H1 (cell line): ENCODE measurements at regions not wholly inside any gene's neighbourhood (a gene's known extent, or its start where the extent isn't known, plus 50 kb on each side); places are given as distances from the start of the nearest gene placed in this dataset.

Source experiments
- CTCF ChIA-PET: fragments of 300-600 bp; sonication (Branson Sonifier 250); formaldehyde crosslinking; loops from one replicate; lab custom pipeline; 2021; ENCODE audit not compliant: partially characterized antibody; lab: Charles Lee
- POLR2A ChIA-PET: fragments of 300-600 bp; sonication (Branson Sonifier 250); formaldehyde crosslinking; loops from one replicate; lab custom pipeline; 2021; ENCODE audit warnings: inconsistent platforms; ENCODE audit not compliant: partially characterized antibody; lab: Charles Lee
- DNase-seq, 2 experiments: peaks; one replicate each; pipeline versions ENCODE4 v3.0.0 to v3.0.0-alpha.2; 2010 to 2022; ENCODE audit warnings: low spot score in 2 of 2, low read depth in 1 of 2, mixed read lengths in 1 of 2
- FAIRE-seq: peaks from 2 replicates; lab custom pipeline; 2011; peaks lifted over from hg19 to GRCh38; lab: Jason Lieb, UNC
- H2AFZ ChIP-seq: 2 replicates; pipeline ENCODE4 v1.8.1; 2012; ENCODE audit warnings: low read length, inconsistent platforms
- H2AK5ac ChIP-seq: 2 replicates; pipeline ENCODE4 v1.6.1; 2013; ENCODE audit warnings: low read depth, low read length
- H2BK120ac ChIP-seq: replicated peaks from 2 replicates; pipeline ENCODE3; 2013; ENCODE audit warnings: low read depth, low read length, inconsistent platforms
- H2BK12ac ChIP-seq: 2 replicates; pipeline ENCODE4 v1.6.1; 2013; ENCODE audit warnings: low read depth, low read length
- H2BK15ac ChIP-seq: 2 replicates; pipeline ENCODE4 v1.6.1; 2013; ENCODE audit warnings: low read length
- H2BK20ac ChIP-seq: 2 replicates; pipeline ENCODE4 v1.6.1; 2013; ENCODE audit warnings: low read length
- H2BK5ac ChIP-seq: 2 replicates; pipeline ENCODE4 v1.6.1; 2013; ENCODE audit warnings: low read depth, low read length
- H3K14ac ChIP-seq: 2 replicates; pipeline ENCODE4 v1.6.1; 2013; ENCODE audit warnings: inconsistent platforms; ENCODE audit not compliant: insufficient read length
- H3K18ac ChIP-seq: 2 replicates; pipeline ENCODE4 v1.6.1; 2013; ENCODE audit warnings: low read length; ENCODE audit errors: extremely low read depth
- H3K23ac ChIP-seq: 2 replicates; pipeline ENCODE4 v1.6.1; 2013; ENCODE audit warnings: inconsistent platforms; ENCODE audit not compliant: insufficient read length
- H3K23me2 ChIP-seq: 2 replicates; pipeline ENCODE4 v1.6.1; 2013; ENCODE audit warnings: low read depth, low read length
- H3K27ac ChIP-seq: 2 replicates; pipeline ENCODE4 v1.6.1; 2011; ENCODE audit warnings: low read depth, low read length, inconsistent platforms
- H3K27me3 ChIP-seq, 4 experiments: replicated peaks in 1 of 4; 1 replicate in 1 of 4; 2 replicates in 3 of 4; pipeline versions ENCODE4 v1.6.1 to v1.8.1; 2011 to 2013; ENCODE audit warnings: low read length in 3 of 4, mild to moderate bottlenecking in 3 of 4, inconsistent platforms in 2 of 4, mixed read lengths in 2 of 4, moderate library complexity in 1 of 4; ENCODE audit not compliant: control insufficient read depth in 3 of 4, insufficient read depth in 3 of 4; ENCODE audit errors: extremely low read depth in 1 of 4
- H3K36me3 ChIP-seq, 4 experiments: 2 replicates each; pipeline versions ENCODE4 v1.6.1 to v1.8.1; 2011 to 2013; ENCODE audit warnings: mild to moderate bottlenecking in 4 of 4, low read length in 3 of 4, moderate library complexity in 2 of 4, control low read depth in 1 of 4, inconsistent platforms in 1 of 4; ENCODE audit not compliant: insufficient read depth in 4 of 4, control insufficient read depth in 2 of 4
- H3K4ac ChIP-seq: replicated peaks from 2 replicates; pipeline ENCODE3; 2013; ENCODE audit warnings: low read length, low read depth, mixed read lengths, inconsistent platforms; ENCODE audit not compliant: insufficient read length
- H3K4me1 ChIP-seq, 4 experiments: replicated peaks in 1 of 4; 1 replicate in 1 of 4; 2 replicates in 3 of 4; pipeline versions ENCODE4 v1.6.1 to v1.8.1; 2011 to 2013; ENCODE audit warnings: low read length in 3 of 4, inconsistent platforms in 2 of 4, mixed read lengths in 1 of 4; ENCODE audit not compliant: insufficient read depth in 4 of 4, control insufficient read depth in 3 of 4
- H3K4me2 ChIP-seq, 2 experiments: 2 replicates each; pipeline versions ENCODE4 v1.6.1 to v1.8.1; 2011 to 2013; ENCODE audit warnings: low read depth in 2 of 2, low read length in 2 of 2, control low read depth in 1 of 2, inconsistent platforms in 1 of 2, mild to moderate bottlenecking in 1 of 2; ENCODE audit not compliant: insufficient read depth in 1 of 2
- H3K4me3 ChIP-seq, 4 experiments: fragments of 200-600, 300-600 bp in 1 of 4; sonication (generic), shearing (Covaris generic), sonication (Bioruptor Twin) in 1 of 4; 2 replicates each; pipeline versions ENCODE4 v1.5.1 to v1.8.1; 2011 to 2016; ENCODE audit warnings: low read length in 4 of 4, low read depth in 3 of 4, control low read depth in 2 of 4, inconsistent platforms in 2 of 4, mild to moderate bottlenecking in 2 of 4, mixed read lengths in 1 of 4, moderate library complexity in 1 of 4; ENCODE audit not compliant: insufficient read depth in 2 of 4; ENCODE audit errors: extremely low read depth in 1 of 4
- H3K56ac ChIP-seq: replicated peaks from 2 replicates; pipeline ENCODE3; 2013; ENCODE audit warnings: low read depth, mild to moderate bottlenecking, mixed read lengths, low read length, inconsistent platforms; ENCODE audit not compliant: insufficient read length
- H3K79me1 ChIP-seq: 2 replicates; pipeline ENCODE4 v1.6.1; 2013; ENCODE audit warnings: low read depth, low read length, control low read depth
- H3K79me2 ChIP-seq, 2 experiments: 2 replicates each; pipeline versions ENCODE4 v1.6.1 to v1.8.1; 2012 to 2013; ENCODE audit warnings: low read length in 2 of 2, mild to moderate bottlenecking in 2 of 2, inconsistent platforms in 1 of 2; ENCODE audit not compliant: insufficient read depth in 2 of 2, control insufficient read depth in 1 of 2
- H3K9ac ChIP-seq, 4 experiments: replicated peaks in 1 of 4; 1 replicate in 1 of 4; 2 replicates in 3 of 4; pipeline versions ENCODE4 v1.6.1 to v1.8.1; 2011 to 2013; ENCODE audit warnings: low read depth in 3 of 4, low read length in 3 of 4, control low read depth in 2 of 4, mild to moderate bottlenecking in 2 of 4, moderate library complexity in 2 of 4, inconsistent platforms in 1 of 4; ENCODE audit errors: extremely low read depth in 1 of 4
- H3K9me3 ChIP-seq, 2 experiments: 2 replicates each; pipeline versions ENCODE4 v1.6.1 to v1.8.1; 2012 to 2013; ENCODE audit warnings: mild to moderate bottlenecking in 2 of 2, moderate library complexity in 2 of 2, control low read depth in 1 of 2, inconsistent platforms in 1 of 2, low read depth in 1 of 2, low read length in 1 of 2, mixed read lengths in 1 of 2; ENCODE audit not compliant: insufficient read depth in 2 of 2
- H4K20me1 ChIP-seq, 2 experiments: replicated peaks in 1 of 2; 2 replicates each; pipeline versions ENCODE3 to v1.8.1; 2011 to 2013; ENCODE audit warnings: inconsistent platforms in 2 of 2, low read length in 2 of 2, mild to moderate bottlenecking in 1 of 2; ENCODE audit not compliant: insufficient read depth in 2 of 2, control insufficient read depth in 1 of 2
- H4K5ac ChIP-seq: 2 replicates; pipeline ENCODE4 v1.6.1; 2013; ENCODE audit warnings: low read length, low read depth, mixed read lengths, inconsistent platforms; ENCODE audit not compliant: insufficient read length
- H4K8ac ChIP-seq: 2 replicates; pipeline ENCODE4 v1.8.0; 2013; ENCODE audit warnings: mild to moderate bottlenecking, moderate library complexity, low read length, inconsistent platforms; ENCODE audit not compliant: insufficient read depth; ENCODE audit errors: extremely low read depth
- H4K91ac ChIP-seq: replicated peaks from 2 replicates; pipeline ENCODE3; 2013; ENCODE audit warnings: low read length, mixed read lengths, inconsistent platforms; ENCODE audit not compliant: insufficient read length
- BRCA1 ChIP-seq: IDR thresholded peaks from 2 replicates; pipeline ENCODE4 v1.6.1; 2012; ENCODE audit warnings: low read depth, low read length, improper control_type of control experiment
- WGBS, 2 experiments: shearing (Covaris generic) in 1 of 2; methylation state at CpG; one replicate each; pipeline versions ENCODE4 v1.1.6 to v1.1.7; 2013 to 2015; ENCODE audit warnings: low lambda C conversion rate in 2 of 2, mixed read lengths in 2 of 2, inconsistent platforms in 1 of 2, low coverage in 1 of 2, missing lambda C conversion rate in 1 of 2; ENCODE audit not compliant: insufficient replicate concordance in 2 of 2, insufficient coverage in 1 of 2, insufficient read length in 1 of 2; ENCODE audit errors: extremely low coverage in 1 of 2, missing lambda C conversion rate in 1 of 2; 5-methylcytosine and 5-hydroxymethylcytosine counted together

DNA sequence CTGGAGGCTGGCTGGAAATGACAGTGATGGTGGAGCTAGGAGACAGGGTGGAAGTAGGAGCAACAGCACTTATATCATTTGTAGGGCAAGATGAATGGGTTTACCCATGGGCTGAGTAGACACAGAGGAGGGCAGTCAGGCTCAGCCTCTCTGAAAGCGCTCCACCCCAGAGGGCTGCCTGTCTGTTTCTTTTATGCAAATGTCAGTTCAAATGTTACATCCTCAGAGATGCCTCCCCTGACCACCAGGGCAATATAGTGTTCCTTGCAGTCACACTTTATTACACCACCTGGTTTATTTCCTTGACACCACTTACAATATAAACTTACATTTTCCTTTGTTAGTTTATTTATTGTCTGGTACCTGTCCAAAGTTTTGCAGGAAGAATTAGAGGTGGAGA, 159.5 kb upstream of the IL12B start:
- Histone ChIP-seq H3K9ac (no peak overlapping the region), H4K20me1 (no peaks in the 10 kb centered on the region), H3K4me1 (no peaks in the 10 kb centered on the region), H2BK15ac (no peak overlapping the region), H3K79me2 (no peaks in the 10 kb centered on the region), H3K4me2 (no peak overlapping the region), H3K18ac (no peak overlapping the region), H3K36me3 (no peaks in the 10 kb centered on the region), H4K8ac (no peak overlapping the region), H3K23ac (no peak overlapping the region), H3K27ac (no peak overlapping the region), H2BK12ac (no peak overlapping the region), H3K4me3 (no peak overlapping the region), H2BK20ac (no peak overlapping the region), H3K79me1 (no peaks in the 10 kb centered on the region), H3K4ac (no peak overlapping the region), H4K91ac (no peak overlapping the region), H3K27me3 (no peaks in the 10 kb centered on the region), H2AFZ (no peak overlapping the region), H2AK5ac (no peak overlapping the region), H3K23me2 (no peaks in the 10 kb centered on the region; the same call in 1 of the 2 replicates), H4K5ac (no peak overlapping the region), H3K56ac (no peak overlapping the region), H2BK120ac (no peak overlapping the region), H2BK5ac (no peak overlapping the region), H3K14ac (no peak overlapping the region), H3K9me3 (no peaks in the 10 kb centered on the region; a peak in 1 of 4 replicates)
- 93% methylated on average over 1 of the region's 1 CpG; no CpG with 5 or more reads in 1 of the 2 experiments for WGBS, 2 experiments
- no peak for DNase-seq
- no peak for FAIRE-seq
- ChIA-PET POLR2A (no interaction called here), CTCF (interaction anchor here (1.2 to 1.4 kb wide), 3 partner anchors 14 to 475 kb away, joined by 3 to 4 read pairs (median 3); no protein-coding TSS in a partner anchor)
- TF ChIP-seq BRCA1 = no peak
